GM12878 (cell line): ENCODE measurements at regions not wholly inside any gene's neighbourhood (a gene's known extent, or its start where the extent isn't known, plus 50 kb on each side); places are given as distances from the start of the nearest gene placed in this dataset.

Source experiments
- MTA2 ChIP-seq: fragments of 450-650 bp; IDR thresholded peaks from 2 replicates; pipeline ENCODE4 v1.6.1; 2016; ENCODE audit warnings: low read depth, mild to moderate bottlenecking, moderate library complexity
- NFYB ChIP-seq: IDR thresholded peaks from 2 replicates; pipeline ENCODE4 v1.6.1; 2011; ENCODE audit warnings: low read depth, mild to moderate bottlenecking, low read length, improper control_type of control experiment, moderate library complexity; ENCODE audit not compliant: insufficient read depth
- PRDM15 ChIP-seq: fragments of 450-650 bp; formaldehyde crosslinking; IDR thresholded peaks from 2 replicates; pipeline ENCODE4 v1.4.0; 2020; ENCODE audit warnings: mild to moderate bottlenecking, moderate library complexity
- TCF7 ChIP-seq: IDR thresholded peaks from 2 replicates; pipeline ENCODE4 v1.6.1; 2014; ENCODE audit warnings: antibody characterized with exemption, borderline replicate concordance
- ZNF687 ChIP-seq: fragments of 450-650 bp; IDR thresholded peaks from 2 replicates; pipeline ENCODE4 v1.6.1; 2017; ENCODE audit warnings: mild to moderate bottlenecking, moderate library complexity

- TF ChIP-seq PRDM15 (CRISPR knock-in tag): no peak
- no peak for TF ChIP-seq MTA2
- TF ChIP-seq ZNF687: no peak
- no peak for TF ChIP-seq NFYB
- TF ChIP-seq TCF7: no peak
Observed at GRCh38 chr6:90346729-90347128, 50.1 kb upstream of the BACH2 start (continued).
